GM23338 (cell line): ENCODE measurements at regions not wholly inside any gene's neighbourhood (a gene's known extent, or its start where the extent isn't known, plus 50 kb on each side); places are given as distances from the start of the nearest gene placed in this dataset.

ENCODE experiments used
- ATAC-seq: fragments of 200-7000 bp; cut with Tn5 transposase; 3 replicates; pipeline ENCODE4 v1.9.1; 2020
- DNase-seq: peaks from one replicate; pipeline ENCODE4 v3.0.0-alpha.2; 2015; ENCODE audit warnings: low spot score
- H2AFZ ChIP-seq: fragments of 200-600 bp; sonication (generic); 2 replicates; pipeline ENCODE4 v1.8.0; 2016; ENCODE audit warnings: antibody characterized with exemption, mild to moderate bottlenecking, moderate library complexity
- H3F3A ChIP-seq: fragments of 200-600 bp; sonication (generic); replicated peaks from 2 replicates; pipeline ENCODE4 v1.8.0; 2017; ENCODE audit warnings: antibody characterized with exemption, mixed run types, low read depth
- H3K27ac ChIP-seq: fragments of 200-600 bp; sonication (generic); 2 replicates; pipeline ENCODE4 v1.6.1; 2016; ENCODE audit warnings: low read depth
- H3K27me3 ChIP-seq: fragments of 200-600 bp; sonication (generic); 2 replicates; pipeline ENCODE4 v1.8.0; 2016; ENCODE audit warnings: mild to moderate bottlenecking, mixed run types, moderate library complexity; ENCODE audit not compliant: insufficient read depth
- H3K36me3 ChIP-seq: fragments of 200-600 bp; sonication (generic); 2 replicates; pipeline ENCODE4 v1.8.0; 2016; ENCODE audit warnings: mild to moderate bottlenecking; ENCODE audit not compliant: insufficient read depth
- H3K4me1 ChIP-seq: fragments of 200-600 bp; sonication (generic); 2 replicates; pipeline ENCODE4 v1.8.0; 2016; ENCODE audit warnings: mild to moderate bottlenecking, moderate library complexity; ENCODE audit not compliant: insufficient read depth
- H3K4me2 ChIP-seq: fragments of 200-600 bp; sonication (generic); 2 replicates; pipeline ENCODE4 v1.7.1; 2017; ENCODE audit warnings: mixed run types
- H3K4me3 ChIP-seq: fragments of 200-600 bp; sonication (generic); 2 replicates; pipeline ENCODE4 v1.6.1; 2016; ENCODE audit warnings: mixed run types
- H3K79me2 ChIP-seq: fragments of 200-600 bp; sonication (generic); replicated peaks from 2 replicates; pipeline ENCODE4 v1.8.0; 2017; ENCODE audit warnings: mild to moderate bottlenecking; ENCODE audit not compliant: insufficient read depth
- H3K9me2 ChIP-seq: fragments of 200-600 bp; sonication (generic); 2 replicates; pipeline ENCODE4 v1.8.0; 2017; ENCODE audit not compliant: insufficient read depth
- H4K20me1 ChIP-seq: fragments of 200-600 bp; sonication (generic); replicated peaks from 2 replicates; pipeline ENCODE4 v1.8.0; 2017; ENCODE audit warnings: mild to moderate bottlenecking; ENCODE audit not compliant: insufficient read depth
- H3K27ac Mint-ChIP-seq: 2 replicates; pipeline ENCODE4 v1.8.0; 2020; ENCODE audit warnings: inconsistent platforms, mild to moderate bottlenecking, moderate library complexity, mixed read lengths
- H3K27me3 Mint-ChIP-seq: 3 replicates; pipeline ENCODE4 v1.8.0; 2022; ENCODE audit warnings: low read depth, mild to moderate bottlenecking, moderate library complexity, mixed read lengths, inconsistent platforms; ENCODE audit not compliant: insufficient read depth, poor library complexity
- H3K36me3 Mint-ChIP-seq: 3 replicates; pipeline ENCODE4 v1.8.0; 2021; ENCODE audit warnings: low read depth, mild to moderate bottlenecking, inconsistent platforms, moderate library complexity, mixed read lengths
- H3K4me1 Mint-ChIP-seq: 3 replicates; pipeline ENCODE4 v1.8.0; 2020; ENCODE audit warnings: mild to moderate bottlenecking, inconsistent platforms, mixed read lengths
- H3K4me3 Mint-ChIP-seq: 3 replicates; pipeline ENCODE4 v1.8.0; 2021; ENCODE audit warnings: moderate library complexity, mild to moderate bottlenecking, inconsistent platforms, mixed read lengths
- H3K9me3 Mint-ChIP-seq: 3 replicates; pipeline ENCODE4 v1.8.0; 2020; ENCODE audit warnings: moderate library complexity, mild to moderate bottlenecking, inconsistent platforms, mixed read lengths
- CTCF ChIP-seq, 2 experiments: fragments of 200-600 bp in 1 of 2; sonication (generic) in 1 of 2; conservative IDR thresholded peaks; 2 replicates each; pipeline versions ENCODE4 v1.5.1 to v1.6.1; 2016 to 2017; ENCODE audit warnings: antibody characterized with exemption in 2 of 2, low read depth in 2 of 2, mild to moderate bottlenecking in 2 of 2, moderate library complexity in 1 of 2
- NANOG ChIP-seq: IDR thresholded peaks from 2 replicates; pipeline ENCODE4 v1.6.1; 2016; ENCODE audit warnings: antibody characterized with exemption, borderline replicate concordance
- POLR2AphosphoS5 ChIP-seq: IDR thresholded peaks from 2 replicates; pipeline ENCODE4 v1.6.1; 2016; ENCODE audit warnings: antibody characterized with exemption, low read depth
- REST ChIP-seq: IDR thresholded peaks from one replicate; pipeline ENCODE4 v1.6.1; 2018; ENCODE audit warnings: antibody characterized with exemption; ENCODE audit not compliant: unreplicated experiment

- no peak for TF ChIP-seq REST
These were observed 370.9 kb downstream of the AEBP2 start (continued) for GRCh38 chr12:19810213-19810612.

- DNase-seq (no peak), ATAC-seq (no peak)
- Mint-ChIP-seq H3K36me3 (peaks cover 16% of the 10 kb centered on the region; the same call in 2 of the 3 replicates), H3K4me3 (no peak overlapping the region), H3K27ac (no peak overlapping the region), H3K27me3 (no peaks in the 10 kb centered on the region), H3K4me1 (no peaks in the 10 kb centered on the region), H3K9me3 (peaks cover 32% of the 10 kb centered on the region)
- Histone ChIP-seq H3K4me2 (no peak overlapping the region), H3K4me3 (no peak overlapping the region), H3K27ac (no peak overlapping the region), H4K20me1 (no peaks in the 10 kb centered on the region), H3F3A (no peaks in the 10 kb centered on the region), H2AFZ (no peak overlapping the region), H3K36me3 (no peaks in the 10 kb centered on the region; the same call in 1 of the 2 replicates), H3K27me3 (no peaks in the 10 kb centered on the region), H3K9me2 (0 out of 2 replicates have a peak, but pooled peaks cover 3% of the 10 kb centered on the region), H3K79me2 (no peaks in the 10 kb centered on the region), H3K4me1 (no peaks in the 10 kb centered on the region)
- TF ChIP-seq CTCF (conservative IDR thresholded peaks at IDR 0.05; ENCODE audit: low read depth in 2 of 2) (no peak), NANOG (no peak)
These were observed 372.6 kb downstream of the AEBP2 start for GRCh38 chr12:19811922-19812321.

GRCh38 chr12:19819231-19819630, 379.9 kb downstream of the AEBP2 start:
- Mint-ChIP-seq H3K36me3 (peaks cover 12% of the 10 kb centered on the region; the same call in 2 of the 3 replicates), H3K9me3 (peaks cover 16% of the 10 kb centered on the region), H3K27me3 (no peaks in the 10 kb centered on the region), H3K27ac (no peak overlapping the region), H3K4me3 (no peak overlapping the region), H3K4me1 (no peaks in the 10 kb centered on the region)
- Histone ChIP-seq H3K4me3 (no peak overlapping the region), H3F3A (no peaks in the 10 kb centered on the region), H3K4me1 (no peaks in the 10 kb centered on the region), H3K27ac (no peak overlapping the region), H3K36me3 (no peaks in the 10 kb centered on the region; the same call in 1 of the 2 replicates), H3K4me2 (no peak overlapping the region), H2AFZ (no peak overlapping the region), H3K27me3 (no peaks in the 10 kb centered on the region), H3K9me2 (0 out of 2 replicates have a peak, but pooled peaks cover 8% of the 10 kb centered on the region), H3K79me2 (no peaks in the 10 kb centered on the region), H4K20me1 (no peaks in the 10 kb centered on the region)
- no peak for ATAC-seq
- DNase-seq = no peak
- TF ChIP-seq POLR2AphosphoS5 = no peak
